Activated CD4-positive, alpha-beta T cell treated with anti-CD3 and anti-CD28 coated beads, Interleukin-2, amount 10 ng/mL, durations not matched to agents 7 days and 5 days (primary cell): ENCODE measurements at regions not wholly inside any gene's neighbourhood (a gene's known extent, or its start where the extent isn't known, plus 50 kb on each side); places are given as distances from the start of the nearest gene placed in this dataset.
"Not testable (repeated sequence)": the region's sequence is repeated elsewhere in the genome, so short reads cannot be mapped to it uniquely, and the experiment has no call there.

Experiments
- CTCF ChIA-PET: fragments of 350-600 bp; sonication (Branson Sonifier 250); formaldehyde crosslinking; loops from one replicate; lab custom pipeline; 2021; ENCODE audit warnings: antibody characterized with exemption; lab: Charles Lee
- POLR2A ChIA-PET: fragments of 350-600 bp; sonication (Branson Sonifier 250); formaldehyde crosslinking; loops from one replicate; lab custom pipeline; 2021; ENCODE audit warnings: antibody characterized with exemption; lab: Charles Lee
- DNase-seq: peaks from one replicate; pipeline ENCODE4 v3.0.0-alpha.2; 2020
- H3K27ac Mint-ChIP-seq: one replicate; pipeline ENCODE4 v1.8.0; 2021; ENCODE audit warnings: mild to moderate bottlenecking, moderate library complexity, mixed read lengths
- H3K27me3 Mint-ChIP-seq: one replicate; pipeline ENCODE4 v1.8.0; 2021; ENCODE audit warnings: mixed read lengths
- H3K36me3 Mint-ChIP-seq: one replicate; pipeline ENCODE4 v1.8.0; 2021; ENCODE audit warnings: low read depth, mixed read lengths
- H3K4me1 Mint-ChIP-seq: one replicate; pipeline ENCODE4 v1.8.0; 2021; ENCODE audit warnings: mixed read lengths
- H3K4me3 Mint-ChIP-seq: one replicate; pipeline ENCODE4 v1.8.0; 2021; ENCODE audit warnings: mild to moderate bottlenecking, moderate library complexity, mixed read lengths
- H3K9me3 Mint-ChIP-seq: one replicate; pipeline ENCODE4 v1.8.0; 2021; ENCODE audit warnings: mixed read lengths

- Mint-ChIP-seq H3K36me3 (no peaks in the 10 kb centered on the region), H3K27me3 (peaks cover 2% of the 10 kb centered on the region), H3K4me3 (no peak overlapping the region), H3K4me1 (no peaks in the 10 kb centered on the region), H3K9me3 (no peaks in the 10 kb centered on the region), H3K27ac (no peak overlapping the region)
- no peak for DNase-seq
- POLR2A ChIA-PET = no interaction called here
- CTCF ChIA-PET = no interaction called here
Observed at GRCh38 chr10:78599122-78599853, 469.5 kb upstream of the ZMIZ1 start.

- no peak overlapping the region for H3K4me3 Mint-ChIP-seq
- no peaks in the 10 kb centered on the region for H3K36me3 Mint-ChIP-seq
- ChIA-PET POLR2A (no interaction called here), CTCF (interaction anchor here (1.0 to 1.6 kb wide), 2 partner anchors 20 to 149 kb away, joined by 3 read pairs; no protein-coding TSS in a partner anchor)
- H3K27ac Mint-ChIP-seq = no peak overlapping the region
- H3K9me3 Mint-ChIP-seq = no peaks in the 10 kb centered on the region
- H3K27me3 Mint-ChIP-seq = peaks cover 2% of the 10 kb centered on the region
- no peak for DNase-seq
- no peaks in the 10 kb centered on the region for H3K4me1 Mint-ChIP-seq
Observed at GRCh38 chr10:78600121-78600665, 468.6 kb upstream of the ZMIZ1 start.

GRCh38 chr10:78600740-78601139 lies 468.0 kb upstream of the ZMIZ1 start:
- Mint-ChIP-seq H3K9me3 (no peaks in the 10 kb centered on the region), H3K27ac (no peak overlapping the region), H3K4me1 (no peaks in the 10 kb centered on the region), H3K27me3 (peaks cover 2% of the 10 kb centered on the region), H3K36me3 (no peaks in the 10 kb centered on the region), H3K4me3 (no peak overlapping the region)
- ChIA-PET POLR2A (no interaction called here), CTCF (interaction anchor here (0.6 to 1.6 kb wide), 3 partner anchors 21 to 322 kb away, joined by 3 read pairs; no protein-coding TSS in a partner anchor)
- DNase-seq = no peak

- H3K27me3 Mint-ChIP-seq = peaks cover 2% of the 10 kb centered on the region
- no peaks in the 10 kb centered on the region for H3K4me1 Mint-ChIP-seq
- H3K9me3 Mint-ChIP-seq = no peaks in the 10 kb centered on the region
- H3K36me3 Mint-ChIP-seq = no peaks in the 10 kb centered on the region
- no peak overlapping the region for H3K4me3 Mint-ChIP-seq
- H3K27ac Mint-ChIP-seq = no peak overlapping the region
- CTCF ChIA-PET = no interaction called here
- no peak for DNase-seq
- POLR2A ChIA-PET = no interaction called here
Observed at GRCh38 chr10:78602201-78602932, 466.4 kb upstream of the ZMIZ1 start.

- CTCF ChIA-PET = interaction anchor here (1.2 kb wide), 1 partner anchor 24 kb away, joined by 3 read pairs; no protein-coding TSS in a partner anchor
- peaks cover 3% of the 10 kb centered on the region for H3K27me3 Mint-ChIP-seq
- H3K4me1 Mint-ChIP-seq = no peaks in the 10 kb centered on the region
Observed at GRCh38 chr10:78604286-78604685, 464.5 kb upstream of the ZMIZ1 start.

GRCh38 chr10:78604721-78605120 lies 464.0 kb upstream of the ZMIZ1 start:
- no peaks in the 10 kb centered on the region for H3K4me1 Mint-ChIP-seq
- no peak overlapping the region for H3K27ac Mint-ChIP-seq
- DNase-seq = no peak
- H3K9me3 Mint-ChIP-seq = peaks cover 3% of the 10 kb centered on the region
- H3K27me3 Mint-ChIP-seq = peaks cover 3% of the 10 kb centered on the region
- no peak overlapping the region for H3K4me3 Mint-ChIP-seq
- no peaks in the 10 kb centered on the region for H3K36me3 Mint-ChIP-seq
- ChIA-PET CTCF (interaction anchor here (1.2 kb wide), 1 partner anchor 23 kb away, joined by 3 read pairs; no protein-coding TSS in a partner anchor), POLR2A (no interaction called here)

More at GRCh38 chr10:78604286-78604685, 464.5 kb upstream of the ZMIZ1 start:
- Mint-ChIP-seq H3K4me3 (no peak overlapping the region), H3K27ac (no peak overlapping the region), H3K36me3 (no peaks in the 10 kb centered on the region), H3K9me3 (peaks cover 3% of the 10 kb centered on the region)
- DNase-seq = no peak
- POLR2A ChIA-PET = no interaction called here

GRCh38 chr10:78605800-78606350 lies 462.9 kb upstream of the ZMIZ1 start:
- POLR2A ChIA-PET = interaction anchor here (0.7 kb wide), 1 partner anchor 31 kb away, joined by 3 read pairs; no protein-coding TSS in a partner anchor
- H3K27me3 Mint-ChIP-seq = peaks cover 7% of the 10 kb centered on the region
- DNase-seq = no peak
- CTCF ChIA-PET = no interaction called here
- peaks cover 8% of the 10 kb centered on the region for H3K9me3 Mint-ChIP-seq
- no peak overlapping the region for H3K4me3 Mint-ChIP-seq
- no peaks in the 10 kb centered on the region for H3K36me3 Mint-ChIP-seq
- H3K27ac Mint-ChIP-seq = no peak overlapping the region
- H3K4me1 Mint-ChIP-seq = no peaks in the 10 kb centered on the region

GRCh38 chr10:78606766-78607165 lies 462.0 kb upstream of the ZMIZ1 start:
- H3K27ac Mint-ChIP-seq, DNase-seq, H3K4me1 Mint-ChIP-seq, H3K4me3 Mint-ChIP-seq, POLR2A ChIA-PET, H3K9me3 Mint-ChIP-seq, H3K27me3 Mint-ChIP-seq, H3K36me3 Mint-ChIP-seq, CTCF ChIA-PET: not testable (repeated sequence)

GRCh38 chr10:78609976-78610375 lies 458.8 kb upstream of the ZMIZ1 start:
- no peaks in the 10 kb centered on the region for H3K36me3 Mint-ChIP-seq
- H3K9me3 Mint-ChIP-seq = peaks cover 8% of the 10 kb centered on the region
- peaks cover 12% of the 10 kb centered on the region for H3K27me3 Mint-ChIP-seq
- ChIA-PET CTCF (no interaction called here), POLR2A (no interaction called here)
- H3K4me1 Mint-ChIP-seq = no peaks in the 10 kb centered on the region
- no peak overlapping the region for H3K27ac Mint-ChIP-seq
- no peak overlapping the region for H3K4me3 Mint-ChIP-seq
- DNase-seq = no peak

- ChIA-PET CTCF (no interaction called here), POLR2A (no interaction called here)
Observed at GRCh38 chr10:78613132-78613531, 455.6 kb upstream of the ZMIZ1 start.

GRCh38 chr10:78614267-78614666 lies 454.5 kb upstream of the ZMIZ1 start:
- Mint-ChIP-seq H3K27ac (no peak overlapping the region), H3K27me3 (peaks cover 9% of the 10 kb centered on the region), H3K4me1 (no peaks in the 10 kb centered on the region), H3K4me3 (no peak overlapping the region), H3K9me3 (peaks cover 5% of the 10 kb centered on the region), H3K36me3 (no peaks in the 10 kb centered on the region)
- DNase-seq = no peak
- ChIA-PET POLR2A (no interaction called here), CTCF (no interaction called here)

More at GRCh38 chr10:78613132-78613531, 455.6 kb upstream of the ZMIZ1 start:
- no peak for DNase-seq
- peaks cover 11% of the 10 kb centered on the region for H3K27me3 Mint-ChIP-seq
- H3K4me3 Mint-ChIP-seq = no peak overlapping the region
- H3K9me3 Mint-ChIP-seq = peaks cover 8% of the 10 kb centered on the region
- H3K4me1 Mint-ChIP-seq = no peaks in the 10 kb centered on the region
- H3K27ac Mint-ChIP-seq = no peak overlapping the region
- H3K36me3 Mint-ChIP-seq = no peaks in the 10 kb centered on the region

- no peaks in the 10 kb centered on the region for H3K36me3 Mint-ChIP-seq
- no peak for DNase-seq
- no peak overlapping the region for H3K4me3 Mint-ChIP-seq
- CTCF ChIA-PET = interaction anchor here (1.1 kb wide), 1 partner anchor 567 kb away, joined by 3 read pairs; no protein-coding TSS in a partner anchor
- no peak overlapping the region for H3K27ac Mint-ChIP-seq
- POLR2A ChIA-PET = no interaction called here
- H3K4me1 Mint-ChIP-seq = no peaks in the 10 kb centered on the region
- H3K9me3 Mint-ChIP-seq = peaks cover 4% of the 10 kb centered on the region
- H3K27me3 Mint-ChIP-seq = peaks cover 9% of the 10 kb centered on the region
Observed at GRCh38 chr10:78614744-78615143, 454.0 kb upstream of the ZMIZ1 start.
